BJ (cell line): ENCODE measurements at regions not wholly inside any gene's neighbourhood (a gene's known extent, or its start where the extent isn't known, plus 50 kb on each side); places are given as distances from the start of the nearest gene placed in this dataset.

ENCODE experiments used
- CTCF ChIA-PET: fragments of 350-600 bp; formaldehyde crosslinking; extraction: SDS; loops from one replicate; lab custom pipeline; 2021; ENCODE audit warnings: antibody characterized with exemption, inconsistent platforms; lab: Yijun Ruan, JAX
- POLR2A ChIA-PET: fragments of 300-600 bp; sonication (Branson Sonifier 250); formaldehyde crosslinking; extraction: SDS; loops from one replicate; lab custom pipeline; 2021; ENCODE audit warnings: antibody characterized with exemption; lab: Charles Lee
- DNase-seq: peaks from one replicate; pipeline ENCODE4 v3.0.0-alpha.2; 2011; ENCODE audit warnings: low read depth
- H3K27me3 ChIP-seq: 2 replicates; pipeline ENCODE4 v1.6.0; 2011; ENCODE audit warnings: low read length; ENCODE audit not compliant: control insufficient read depth, insufficient read depth
- H3K36me3 ChIP-seq: 2 replicates; pipeline ENCODE4 v1.5.1; 2011; ENCODE audit warnings: low read length; ENCODE audit not compliant: control insufficient read depth, insufficient read depth
- H3K4me3 ChIP-seq: 2 replicates; pipeline ENCODE4 v1.5.1; 2011; ENCODE audit warnings: low read depth, mild to moderate bottlenecking, control low read depth, low read length
- CTCF ChIP-seq: IDR thresholded peaks from 2 replicates; pipeline ENCODE4 v1.5.1; 2011; ENCODE audit warnings: low read depth, mild to moderate bottlenecking, control low read depth, inconsistent platforms, low read length, moderate library complexity; ENCODE audit not compliant: insufficient read depth

- Histone ChIP-seq H3K27me3 (no peaks in the 10 kb centered on the region), H3K36me3 (no peaks in the 10 kb centered on the region), H3K4me3 (no peak overlapping the region)
- TF ChIP-seq CTCF = no peak
- CTCF ChIA-PET = no interaction called here
- POLR2A ChIA-PET = no interaction called here
- no peak for DNase-seq
Observed at GRCh38 chr5:8227112-8227511, 358.2 kb downstream of the MTRR start.

GRCh38 chr5:8229551-8229950 is 360.6 kb downstream of the MTRR start:
- CTCF ChIA-PET = no interaction called here
- DNase-seq = no peak
- H3K27me3 ChIP-seq = no peaks in the 10 kb centered on the region
- POLR2A ChIA-PET = no interaction called here
- no peak for TF ChIP-seq CTCF
- H3K4me3 ChIP-seq = no peak overlapping the region
- H3K36me3 ChIP-seq = no peaks in the 10 kb centered on the region

GRCh38 chr5:8230868-8231267 is 361.9 kb downstream of the MTRR start:
- Histone ChIP-seq H3K27me3 (no peaks in the 10 kb centered on the region), H3K36me3 (no peaks in the 10 kb centered on the region), H3K4me3 (no peak overlapping the region)
- ChIA-PET CTCF (no interaction called here), POLR2A (no interaction called here)
- TF ChIP-seq CTCF = no peak
- no peak for DNase-seq

GRCh38 chr5:8233479-8233878 is 364.5 kb downstream of the MTRR start:
- Histone ChIP-seq H3K4me3 (no peak overlapping the region), H3K36me3 (no peaks in the 10 kb centered on the region), H3K27me3 (no peaks in the 10 kb centered on the region)
- no peak for DNase-seq
- ChIA-PET POLR2A (no interaction called here), CTCF (no interaction called here)
- TF ChIP-seq CTCF = no peak

- H3K36me3 ChIP-seq = no peaks in the 10 kb centered on the region
- TF ChIP-seq CTCF = no peak
- ChIA-PET CTCF (no interaction called here), POLR2A (no interaction called here)
- no peak for DNase-seq
- H3K27me3 ChIP-seq = no peaks in the 10 kb centered on the region
- no peak overlapping the region for H3K4me3 ChIP-seq
Observed at GRCh38 chr5:8234179-8234770, 365.3 kb downstream of the MTRR start.
